Osteoblast (primary cell): ENCODE measurements at regions not wholly inside any gene's neighbourhood (a gene's known extent, or its start where the extent isn't known, plus 50 kb on each side); places are given as distances from the start of the nearest gene placed in this dataset. TPM values are rescaled to one million over a fixed set of nuclear protein-coding genes. Genes with fewer than 3 reads are reported as not detected.

Experiments used
- DNase-seq: peaks from one replicate; pipeline ENCODE4 v3.0.0; 2011; ENCODE audit warnings: low spot score, mixed read lengths; ENCODE audit not compliant: insufficient read length; ENCODE audit errors: missing footprints
- H2AFZ ChIP-seq: 2 replicates; pipeline ENCODE4 v1.6.0; 2011; ENCODE audit warnings: mild to moderate bottlenecking, low read length
- H3K27ac ChIP-seq: 2 replicates; pipeline ENCODE4 v1.5.1; 2011; ENCODE audit warnings: mild to moderate bottlenecking, low read depth, low read length, moderate library complexity
- H3K27me3 ChIP-seq: 2 replicates; pipeline ENCODE4 v1.6.0; 2012; ENCODE audit warnings: mild to moderate bottlenecking, control low read depth, inconsistent platforms, low read length, moderate library complexity; ENCODE audit not compliant: insufficient read depth
- H3K36me3 ChIP-seq: 2 replicates; pipeline ENCODE4 v1.5.1; 2011; ENCODE audit warnings: mild to moderate bottlenecking, low read length, control low read depth, moderate library complexity; ENCODE audit not compliant: insufficient read depth
- H3K4me1 ChIP-seq: 2 replicates; pipeline ENCODE4 v1.5.1; 2011; ENCODE audit warnings: mild to moderate bottlenecking, low read length, control low read depth, moderate library complexity; ENCODE audit not compliant: insufficient read depth
- H3K4me2 ChIP-seq: 2 replicates; pipeline ENCODE4 v1.6.0; 2011; ENCODE audit warnings: mild to moderate bottlenecking, low read length; ENCODE audit not compliant: insufficient read depth
- H3K4me3 ChIP-seq: fragments of 200-600 bp; sonication (generic); 3 replicates; pipeline ENCODE4 v1.5.1; 2012; ENCODE audit warnings: mild to moderate bottlenecking, low read length, inconsistent platforms; ENCODE audit not compliant: insufficient read depth
- H3K79me2 ChIP-seq: 2 replicates; pipeline ENCODE4 v1.6.0; 2012; ENCODE audit warnings: mild to moderate bottlenecking, low read length, control low read depth, inconsistent platforms; ENCODE audit not compliant: insufficient read depth
- H3K9me3 ChIP-seq: 2 replicates; pipeline ENCODE4 v1.5.1; 2011; ENCODE audit warnings: low read depth, low read length, control low read depth
- H4K20me1 ChIP-seq: 2 replicates; pipeline ENCODE4 v1.6.0; 2012; ENCODE audit warnings: mild to moderate bottlenecking, low read length, control low read depth; ENCODE audit not compliant: insufficient read depth
- small RNA-seq: library from RNA; depleted of rRNA; stranded (forward); fragments of <200 nt; gene quantifications from one replicate; pipeline ENCODE3, GENCODE V24; 2012
- TF ChIP-seq, protein P1 (sequence below): IDR thresholded peaks from 2 replicates; pipeline ENCODE4 v1.5.1; 2011; ENCODE audit warnings: mild to moderate bottlenecking, low read depth, low read length, moderate library complexity; ENCODE audit errors: extremely low read depth

DNA sequence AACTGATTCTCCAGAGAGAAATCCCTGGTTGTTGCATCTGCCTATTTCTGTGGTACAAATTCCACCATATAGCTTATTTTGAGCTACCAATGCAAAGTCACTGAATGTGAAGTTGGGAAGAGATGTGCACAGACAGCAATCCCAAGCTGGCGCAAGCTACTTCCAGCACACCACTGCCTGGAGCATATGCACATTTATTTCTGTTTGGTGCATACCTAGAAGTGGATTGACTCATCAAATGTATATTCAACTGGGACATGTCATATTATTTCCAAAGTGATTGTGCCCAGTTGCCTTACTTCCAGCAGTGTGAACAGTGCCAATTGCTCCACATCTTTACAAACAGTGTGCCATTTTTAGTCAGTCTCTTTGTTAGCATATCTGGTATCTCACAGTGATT lies 58.2 kb upstream of the PLD5 start:
- DNase-seq, result no peak
- no peaks in the 10 kb centered on the region for H3K27me3 ChIP-seq
- no peaks in the 10 kb centered on the region for H3K4me1 ChIP-seq
- H3K4me3 ChIP-seq, result no peak overlapping the region
- no peak overlapping the region for H3K4me2 ChIP-seq
- H3K9me3 ChIP-seq, result no peaks in the 10 kb centered on the region
- no peak overlapping the region for H3K27ac ChIP-seq
- no peaks in the 10 kb centered on the region for H4K20me1 ChIP-seq
- no peaks in the 10 kb centered on the region for H3K79me2 ChIP-seq
- H3K36me3 ChIP-seq, result no peaks in the 10 kb centered on the region
- no peak overlapping the region for H2AFZ ChIP-seq
- TF ChIP-seq, protein P1, sequence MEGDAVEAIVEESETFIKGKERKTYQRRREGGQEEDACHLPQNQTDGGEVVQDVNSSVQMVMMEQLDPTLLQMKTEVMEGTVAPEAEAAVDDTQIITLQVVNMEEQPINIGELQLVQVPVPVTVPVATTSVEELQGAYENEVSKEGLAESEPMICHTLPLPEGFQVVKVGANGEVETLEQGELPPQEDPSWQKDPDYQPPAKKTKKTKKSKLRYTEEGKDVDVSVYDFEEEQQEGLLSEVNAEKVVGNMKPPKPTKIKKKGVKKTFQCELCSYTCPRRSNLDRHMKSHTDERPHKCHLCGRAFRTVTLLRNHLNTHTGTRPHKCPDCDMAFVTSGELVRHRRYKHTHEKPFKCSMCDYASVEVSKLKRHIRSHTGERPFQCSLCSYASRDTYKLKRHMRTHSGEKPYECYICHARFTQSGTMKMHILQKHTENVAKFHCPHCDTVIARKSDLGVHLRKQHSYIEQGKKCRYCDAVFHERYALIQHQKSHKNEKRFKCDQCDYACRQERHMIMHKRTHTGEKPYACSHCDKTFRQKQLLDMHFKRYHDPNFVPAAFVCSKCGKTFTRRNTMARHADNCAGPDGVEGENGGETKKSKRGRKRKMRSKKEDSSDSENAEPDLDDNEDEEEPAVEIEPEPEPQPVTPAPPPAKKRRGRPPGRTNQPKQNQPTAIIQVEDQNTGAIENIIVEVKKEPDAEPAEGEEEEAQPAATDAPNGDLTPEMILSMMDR, result no peak

DNA sequence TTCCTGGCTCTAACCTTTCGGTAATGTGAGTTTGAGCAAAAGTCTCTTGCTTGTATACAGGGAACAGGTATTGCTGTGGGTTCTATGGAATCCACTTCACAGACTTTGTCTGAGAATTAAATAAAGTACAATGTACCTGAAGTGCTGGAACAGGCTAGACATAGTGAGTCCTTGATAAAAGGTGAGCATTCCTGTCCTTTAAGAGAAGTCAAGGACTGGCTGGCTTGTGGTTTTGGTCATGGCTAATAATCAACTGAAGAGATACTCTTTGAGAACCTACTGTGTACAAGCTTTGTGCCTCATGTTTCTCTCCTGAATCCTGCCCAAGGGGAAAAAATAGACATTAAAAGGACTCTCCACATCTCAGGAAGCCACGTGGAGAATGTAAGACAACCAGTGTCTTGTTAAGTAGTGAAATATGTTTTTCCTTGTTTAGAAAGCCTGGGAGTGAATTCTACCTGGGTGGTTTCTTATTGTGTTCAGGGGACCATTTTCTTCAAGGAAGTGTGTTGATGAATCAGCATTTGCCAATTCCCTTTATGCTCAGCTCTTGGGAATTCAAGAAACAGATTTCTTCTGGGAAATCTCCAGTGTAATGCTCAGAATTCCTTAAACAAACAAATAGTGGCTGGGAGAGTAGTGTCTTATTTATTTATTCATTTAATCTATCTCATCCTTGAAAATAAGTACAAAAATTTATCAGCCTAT lies 55.2 kb upstream of the PLD5 start:
- H3K36me3 ChIP-seq, result no peaks in the 10 kb centered on the region
- H3K4me3 ChIP-seq, result no peak overlapping the region
- no peaks in the 10 kb centered on the region for H3K79me2 ChIP-seq
- no peak overlapping the region for H2AFZ ChIP-seq
- no peaks in the 10 kb centered on the region for H4K20me1 ChIP-seq
- H3K9me3 ChIP-seq, result no peaks in the 10 kb centered on the region
- no peak overlapping the region for H3K4me2 ChIP-seq
- H3K27ac ChIP-seq, result no peak overlapping the region
- DNase-seq, result no peak
- TF ChIP-seq, protein P1, result no peak
- H3K27me3 ChIP-seq, result no peaks in the 10 kb centered on the region
- H3K4me1 ChIP-seq, result no peaks in the 10 kb centered on the region

Small RNAs in the stretch of these regions (small RNA-seq; reads per million reads assigned to genes)
- gene AL603825.1, result not detected
